Tibial nerve (tissue), 4 donors: ENCODE measurements at regions not wholly inside any gene's neighbourhood (a gene's known extent, or its start where the extent isn't known, plus 50 kb on each side); places are given as distances from the start of the nearest gene placed in this dataset.

Source experiments
- EP300 ChIP-seq, 2 donors: sonication (generic); formaldehyde crosslinking; IDR thresholded peaks; one replicate each; pipeline ENCODE4 v1.6.1; 2017; ENCODE audit warnings: antibody characterized with exemption in 2 of 2, mild to moderate bottlenecking in 1 of 2
- POLR2A ChIP-seq, 2 donors: fragments of 450-650 bp; IDR thresholded peaks; one replicate each; pipeline ENCODE4 v1.6.1; 2017; ENCODE audit warnings: antibody characterized with exemption in 2 of 2, mild to moderate bottlenecking in 2 of 2, moderate library complexity in 2 of 2
- TF ChIP-seq, protein P1 (sequence below), 5 experiments: fragments of 200-600 bp in 3 of 5; fragments of 450-650 bp in 2 of 5; sonication (generic) in 3 of 5; IDR thresholded peaks; one replicate each; pipeline ENCODE4 v1.5.1; 2016 to 2019; ENCODE audit warnings: antibody characterized with exemption in 5 of 5, mild to moderate bottlenecking in 3 of 5, moderate library complexity in 2 of 5

DNA sequence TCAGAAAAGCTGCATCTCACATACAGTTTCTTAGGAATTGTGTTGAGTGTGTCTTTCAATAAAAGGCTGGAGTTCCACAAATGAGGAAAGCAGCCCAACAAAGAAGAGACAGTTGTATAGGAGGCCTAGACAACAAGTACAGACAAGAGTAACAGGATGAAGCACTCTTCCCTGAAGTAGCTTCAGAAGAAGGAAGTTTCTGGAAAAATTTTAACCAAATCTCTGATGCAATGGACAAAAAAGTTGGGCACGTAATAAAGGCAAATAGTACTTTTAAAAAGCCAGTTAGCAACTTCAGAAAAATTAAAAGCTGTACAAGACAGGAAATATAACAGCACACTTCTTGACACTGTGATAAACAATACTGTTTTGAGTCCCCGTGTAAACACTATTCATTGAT lies 134.1 kb upstream of the PLEKHG7 start:
- TF ChIP-seq, protein P1, sequence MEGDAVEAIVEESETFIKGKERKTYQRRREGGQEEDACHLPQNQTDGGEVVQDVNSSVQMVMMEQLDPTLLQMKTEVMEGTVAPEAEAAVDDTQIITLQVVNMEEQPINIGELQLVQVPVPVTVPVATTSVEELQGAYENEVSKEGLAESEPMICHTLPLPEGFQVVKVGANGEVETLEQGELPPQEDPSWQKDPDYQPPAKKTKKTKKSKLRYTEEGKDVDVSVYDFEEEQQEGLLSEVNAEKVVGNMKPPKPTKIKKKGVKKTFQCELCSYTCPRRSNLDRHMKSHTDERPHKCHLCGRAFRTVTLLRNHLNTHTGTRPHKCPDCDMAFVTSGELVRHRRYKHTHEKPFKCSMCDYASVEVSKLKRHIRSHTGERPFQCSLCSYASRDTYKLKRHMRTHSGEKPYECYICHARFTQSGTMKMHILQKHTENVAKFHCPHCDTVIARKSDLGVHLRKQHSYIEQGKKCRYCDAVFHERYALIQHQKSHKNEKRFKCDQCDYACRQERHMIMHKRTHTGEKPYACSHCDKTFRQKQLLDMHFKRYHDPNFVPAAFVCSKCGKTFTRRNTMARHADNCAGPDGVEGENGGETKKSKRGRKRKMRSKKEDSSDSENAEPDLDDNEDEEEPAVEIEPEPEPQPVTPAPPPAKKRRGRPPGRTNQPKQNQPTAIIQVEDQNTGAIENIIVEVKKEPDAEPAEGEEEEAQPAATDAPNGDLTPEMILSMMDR (IDR thresholded peaks at IDR 0.05) = no peak
- no peak for TF ChIP-seq POLR2A (IDR thresholded peaks at IDR 0.05)
- no peak for TF ChIP-seq EP300 (IDR thresholded peaks at IDR 0.05)
